Body of pancreas (tissue), 4 donors: ENCODE measurements at regions not wholly inside any gene's neighbourhood (a gene's known extent, or its start where the extent isn't known, plus 50 kb on each side); places are given as distances from the start of the nearest gene placed in this dataset.

ENCODE experiments used
- CTCF ChIP-seq, 7 experiments: fragments of 450-650 bp in 4 of 7; fragments of 200-600 bp in 3 of 7; sonication (generic) in 3 of 7; IDR thresholded peaks; one replicate each; pipeline ENCODE4 v1.5.1; 2016 to 2019; ENCODE audit warnings: antibody characterized with exemption in 7 of 7
- POLR2A ChIP-seq, 3 donors: fragments of 450-650 bp; IDR thresholded peaks; one replicate each; pipeline ENCODE4 v1.6.1; 2016; ENCODE audit warnings: antibody characterized with exemption in 3 of 3, mild to moderate bottlenecking in 2 of 3

- TF ChIP-seq CTCF (IDR thresholded peaks at IDR 0.05) (no peak), POLR2A (IDR thresholded peaks at IDR 0.05) (no peak)
Measured at GRCh38 chr17:77432742-77433141, 292.0 kb downstream of the SEC14L1 start.
